ENCODE measurements at regions not wholly inside any gene's neighbourhood (a gene's known extent, or its start where the extent isn't known, plus 50 kb on each side); places are given as distances from the start of the nearest gene placed in this dataset.

GRCh38 chr5:2832394-2832793 is 80.9 kb upstream of the IRX2 start:
- no peak for TF ChIP-seq CTCF (IDR thresholded peaks at IDR 0.05)
- TF ChIP-seq REST (IDR thresholded peaks at IDR 0.05; ENCODE audit: insufficient read depth in 1 of 2, low read depth in 2 of 2, low read length in 1 of 2), result no peak

Measured in Panc1 (cell line).